GM18502 (cell line): ENCODE measurements at regions not wholly inside any gene's neighbourhood (a gene's known extent, or its start where the extent isn't known, plus 50 kb on each side); places are given as distances from the start of the nearest gene placed in this dataset.

Experiments
- ATAC-seq: cut with Tn5 transposase; IDR thresholded peaks from one replicate; pipeline ENCODE4 v1.9.1; 2021; ENCODE audit warnings: mild to moderate bottlenecking; ENCODE audit not compliant: unreplicated experiment, poor library complexity

DNA sequence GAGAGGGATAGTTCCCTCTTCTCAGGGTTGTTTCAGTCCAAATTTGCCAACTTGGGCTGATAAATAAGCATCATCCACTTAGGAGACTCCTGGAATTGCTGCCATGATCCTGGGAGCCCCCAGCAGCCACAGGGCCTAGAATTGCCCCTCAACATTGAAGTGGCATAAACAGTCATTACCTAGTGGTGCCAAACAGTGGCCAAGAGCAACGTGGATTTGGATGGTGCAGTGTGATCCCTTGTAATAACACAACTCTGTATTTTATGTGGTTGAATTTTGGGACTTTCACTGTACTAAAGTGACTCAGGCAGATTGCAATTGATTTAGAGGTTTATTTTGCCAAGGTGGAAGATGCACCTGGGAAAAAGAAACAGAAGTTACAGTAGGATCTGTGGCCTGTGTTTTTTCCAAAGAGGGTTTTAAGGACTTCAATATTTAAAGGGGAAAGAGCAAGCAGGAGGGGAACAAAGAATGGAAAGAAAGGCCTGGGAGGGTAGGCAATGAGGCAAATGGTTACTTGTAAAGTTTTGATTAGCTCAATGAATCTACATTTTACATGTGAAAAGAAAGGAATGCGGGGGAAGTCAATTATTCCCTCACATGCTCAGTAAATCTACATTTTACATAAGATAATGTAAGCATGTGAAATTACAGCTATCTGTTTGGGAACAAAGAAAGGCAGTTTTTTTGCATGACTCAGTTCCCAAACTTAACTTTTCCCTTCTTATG, 168.0 kb upstream of the NOX3 start:
- ATAC-seq, result no peak

GRCh38 chr6:155614606-155615005, 159.0 kb upstream of the NOX3 start:
- ATAC-seq, result no peak

DNA sequence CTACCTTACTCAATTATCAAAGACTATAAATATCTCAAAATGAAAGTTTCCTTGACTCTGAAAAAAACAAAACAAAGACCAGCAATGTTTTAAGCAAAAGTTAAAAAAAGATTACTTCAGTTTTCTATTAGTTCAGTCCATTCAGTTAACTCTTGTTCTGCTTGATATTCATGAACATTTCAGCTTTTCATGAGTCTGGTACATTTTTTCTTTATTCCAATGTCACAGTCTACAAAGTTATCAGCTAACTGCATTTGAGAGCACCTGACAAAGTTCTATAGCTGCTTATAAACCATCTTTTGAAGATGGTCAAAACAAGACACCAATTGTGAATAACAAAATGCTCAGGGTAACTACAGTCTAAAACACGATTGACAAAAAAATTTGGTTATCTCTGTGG, 156.1 kb upstream of the NOX3 start:
- ATAC-seq, result no peak

GRCh38 chr6:155604991-155605390, 149.4 kb upstream of the NOX3 start:
- ATAC-seq, result no peak

GRCh38 chr6:155599561-155599960, 143.9 kb upstream of the NOX3 start:
- ATAC-seq, result no peak

DNA sequence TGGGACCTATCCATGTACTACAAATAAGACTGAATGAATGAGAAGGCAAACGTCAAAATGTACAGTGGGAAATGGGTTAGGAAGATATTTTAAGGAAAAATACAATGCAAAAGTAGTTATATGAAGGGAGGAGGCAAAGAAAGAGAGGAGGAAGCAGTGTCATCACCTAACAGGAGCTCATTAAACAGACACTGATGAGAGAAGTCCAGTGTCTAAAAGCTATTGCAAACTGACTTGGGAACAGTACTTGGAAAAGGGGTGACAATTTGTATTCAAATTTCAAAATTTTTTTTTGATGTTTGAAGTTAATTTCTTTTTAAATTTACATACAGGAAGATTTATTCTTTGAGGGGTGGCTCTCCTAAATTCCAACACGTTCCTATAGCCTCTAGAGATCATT, 143.5 kb upstream of the NOX3 start:
- no peak for ATAC-seq

DNA sequence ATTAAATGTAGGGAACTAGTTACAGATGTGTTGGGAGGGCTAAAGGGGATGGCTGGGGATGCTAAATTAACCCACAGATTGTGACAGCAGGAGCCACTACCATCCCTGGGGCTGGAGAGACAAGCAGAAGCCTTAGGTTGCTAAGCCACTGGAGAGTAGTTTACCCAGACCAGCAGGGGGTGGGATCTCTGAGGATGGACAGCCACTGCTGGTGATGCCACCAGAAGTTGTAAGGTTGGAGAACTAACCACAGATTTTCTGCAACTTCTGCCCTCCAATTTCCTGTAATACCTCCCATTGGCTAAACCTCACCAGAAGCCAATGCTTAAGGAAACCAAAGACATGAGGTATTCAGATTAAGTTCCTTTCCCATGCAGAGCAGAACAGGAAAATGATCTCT, 139.6 kb upstream of the NOX3 start:
- no peak for ATAC-seq

DNA sequence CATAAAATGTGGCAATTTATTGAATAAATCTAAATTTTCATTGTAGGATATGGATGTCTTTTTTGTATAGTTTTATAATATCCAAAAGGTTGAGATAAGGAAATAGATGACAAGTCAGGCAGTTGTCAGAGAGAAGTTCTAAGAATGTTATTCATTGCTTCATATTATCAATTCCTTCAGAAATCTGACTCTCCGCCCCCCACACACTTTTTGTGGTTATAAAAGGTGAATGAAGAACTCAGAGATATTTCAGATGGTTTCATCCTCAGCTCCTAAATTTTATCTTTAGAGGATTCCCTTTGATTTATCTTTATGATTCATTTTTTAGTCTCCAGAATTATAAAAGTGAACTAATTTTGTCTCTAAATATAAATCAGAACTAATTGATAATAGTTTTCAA, 136.1 kb upstream of the NOX3 start:
- ATAC-seq, result no peak

DNA sequence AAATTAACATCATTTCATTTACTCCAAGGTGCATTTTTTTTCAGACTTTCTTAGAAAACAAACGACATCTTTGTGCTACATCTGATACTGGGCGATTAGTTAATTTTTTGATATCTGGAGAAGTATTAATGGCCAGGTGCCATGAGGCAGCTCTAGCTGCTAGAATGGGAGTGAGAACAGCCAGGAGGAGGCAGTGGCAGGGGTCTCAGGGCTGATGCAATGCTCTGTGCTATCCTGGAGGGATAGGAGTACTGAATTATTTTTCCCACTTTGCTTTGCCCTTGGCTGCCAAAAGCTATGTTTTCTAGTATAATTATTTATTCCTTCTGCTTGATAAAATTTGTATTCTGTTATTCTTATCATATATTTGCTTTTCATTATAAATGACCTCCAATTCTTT, 133.6 kb upstream of the NOX3 start:
- ATAC-seq, result no peak

DNA sequence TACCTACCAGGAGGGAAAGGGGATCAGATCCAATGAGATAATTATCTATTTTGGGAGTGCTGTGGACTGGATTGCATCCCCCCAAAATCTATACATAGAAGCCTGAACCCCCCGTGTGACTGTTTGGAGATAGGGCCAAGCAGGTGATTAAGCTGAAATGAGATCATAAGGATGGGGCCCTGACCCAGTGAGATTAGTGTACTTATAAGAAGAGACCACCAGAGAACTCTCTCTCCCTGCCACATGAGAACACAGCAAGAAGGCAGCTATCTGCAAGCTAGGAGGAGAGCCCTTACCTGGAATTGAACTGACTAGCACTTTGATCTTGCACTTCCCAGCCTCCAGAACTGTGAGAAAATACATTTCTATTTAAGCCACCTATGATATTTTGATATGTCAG, 132.2 kb upstream of the NOX3 start:
- no peak for ATAC-seq

- ATAC-seq, result no peak
Measured at GRCh38 chr6:155586090-155586489, 130.5 kb upstream of the NOX3 start.

DNA sequence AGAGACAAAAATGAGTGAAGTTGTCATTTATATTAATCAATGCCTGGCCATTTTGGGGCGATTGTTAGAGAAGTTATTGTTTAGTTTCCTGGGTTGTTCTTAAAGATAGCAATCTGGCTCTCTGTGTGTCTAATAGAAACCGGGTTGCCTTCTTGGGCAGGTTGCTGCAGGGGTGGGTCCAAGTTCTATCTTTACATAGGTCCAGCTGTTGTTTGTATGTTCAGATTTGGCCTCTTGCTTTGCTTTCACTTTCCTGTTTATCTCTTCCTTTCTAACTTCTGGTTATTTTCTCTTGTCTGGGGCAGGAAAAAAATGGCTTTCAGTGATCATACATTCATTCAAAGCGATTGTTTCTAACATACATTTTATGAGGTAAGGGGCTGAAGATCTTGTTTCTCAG, 128.4 kb upstream of the NOX3 start:
- no peak for ATAC-seq

GRCh38 chr6:155582016-155582991, 126.7 kb upstream of the NOX3 start:
- no peak for ATAC-seq

DNA sequence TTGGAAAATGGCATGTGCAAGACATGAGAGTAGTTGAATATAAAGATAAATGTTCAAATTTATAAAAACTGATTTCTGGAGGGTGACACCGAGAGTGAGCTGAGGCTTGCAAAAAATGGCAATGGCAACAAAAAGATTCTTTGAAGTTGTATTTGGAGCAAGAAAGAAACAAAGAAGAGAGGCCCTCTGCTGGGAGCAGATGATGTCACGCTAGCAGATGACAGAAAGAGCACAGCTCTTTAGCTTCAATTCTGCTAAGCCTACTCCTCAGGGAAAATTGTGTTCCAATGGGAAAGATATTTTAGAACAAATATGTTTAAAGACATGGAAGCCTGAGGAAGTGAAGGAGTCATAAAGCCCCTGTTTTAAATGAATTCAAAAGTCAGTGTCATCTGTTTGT, 125.3 kb upstream of the NOX3 start:
- ATAC-seq, result no peak

DNA sequence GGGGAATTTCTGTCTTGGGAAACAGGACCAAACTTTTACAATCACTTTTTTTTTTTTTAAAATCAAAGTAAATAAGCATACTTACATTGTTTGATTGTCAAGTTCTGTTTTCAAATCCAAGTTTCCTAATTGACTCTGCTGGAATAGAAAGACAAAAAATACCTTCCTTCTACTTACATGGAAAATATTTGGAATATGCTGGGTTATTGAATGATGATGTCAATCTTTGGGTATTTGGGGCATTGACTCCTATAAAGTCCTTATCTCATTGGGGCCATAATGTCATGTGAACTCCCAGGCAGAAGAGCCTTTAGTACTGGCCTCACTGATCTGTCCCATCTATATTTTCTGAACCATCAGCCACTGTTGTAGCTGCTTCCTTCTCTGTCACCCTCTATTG, 122.6 kb upstream of the NOX3 start:
- no peak for ATAC-seq

DNA sequence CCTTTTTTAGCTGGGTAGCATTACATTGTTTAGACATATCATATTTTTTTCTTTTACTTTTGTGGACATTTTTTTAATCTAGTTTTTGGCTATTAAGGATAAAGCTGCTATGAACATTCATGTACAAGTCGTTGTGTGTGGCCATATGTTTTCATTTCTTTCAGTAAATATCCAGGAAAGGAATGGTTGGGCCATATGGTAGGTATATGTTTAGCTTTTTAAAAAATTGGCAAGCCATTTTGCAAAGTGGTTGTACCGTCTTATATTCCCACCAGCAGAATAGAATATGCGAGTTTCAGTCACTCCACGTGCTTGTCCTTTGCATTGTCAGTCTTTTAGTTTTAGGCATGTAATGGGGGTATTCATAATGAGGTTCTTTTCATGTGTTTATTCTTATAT, 106.3 kb upstream of the NOX3 start:
- no peak for ATAC-seq

DNA sequence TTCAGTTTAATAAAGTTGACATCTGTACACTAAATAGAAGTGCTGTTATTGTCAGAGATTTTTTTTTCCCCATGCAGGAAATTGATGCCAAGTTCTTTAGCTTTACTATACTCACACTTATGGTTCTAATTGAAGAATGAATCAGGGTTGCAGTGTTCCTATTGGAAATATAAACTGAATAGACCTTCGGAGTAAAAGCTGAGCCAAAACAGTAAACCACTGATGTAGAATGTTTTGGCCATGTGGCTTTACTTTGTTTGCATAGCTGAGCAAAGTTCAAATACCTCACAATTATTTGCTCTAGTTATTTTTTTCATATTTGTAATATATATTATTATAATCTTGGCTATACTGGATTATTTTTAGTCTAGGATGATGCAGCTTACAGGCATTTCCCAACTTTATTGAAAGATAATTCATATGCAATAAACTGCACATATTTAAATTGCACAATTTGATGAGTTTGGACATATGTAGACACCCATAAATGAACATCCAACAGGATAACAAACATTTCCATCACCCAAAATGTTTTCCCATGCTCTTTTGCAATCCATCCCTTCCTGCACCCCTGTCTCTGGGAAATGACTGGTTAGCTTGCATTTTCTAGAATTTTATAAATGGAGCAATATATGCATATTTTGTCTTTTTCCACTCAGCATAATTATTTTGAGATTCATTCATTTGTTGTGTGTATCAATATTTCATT, 105.8 kb upstream of the NOX3 start:
- ATAC-seq, result no peak

DNA sequence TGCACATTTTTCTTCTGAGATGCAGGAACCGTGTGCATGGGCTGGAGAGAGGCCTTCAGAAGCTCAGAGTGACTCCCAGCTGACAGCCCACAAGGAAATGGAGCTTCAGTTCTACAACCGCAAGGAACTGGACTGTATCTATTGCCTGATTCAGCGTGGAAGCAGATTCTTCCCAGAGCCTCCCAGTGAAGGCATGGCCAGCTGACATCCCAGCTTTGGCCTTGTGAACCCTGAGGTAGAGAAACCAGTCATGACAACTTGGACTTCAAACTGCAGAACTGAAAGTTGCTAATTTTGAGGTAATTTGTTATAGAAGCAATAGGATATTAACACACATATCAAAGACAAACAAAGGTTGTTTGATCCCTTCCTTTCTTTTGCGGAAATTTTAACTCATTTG, 94.3 kb upstream of the NOX3 start:
- no peak for ATAC-seq

DNA sequence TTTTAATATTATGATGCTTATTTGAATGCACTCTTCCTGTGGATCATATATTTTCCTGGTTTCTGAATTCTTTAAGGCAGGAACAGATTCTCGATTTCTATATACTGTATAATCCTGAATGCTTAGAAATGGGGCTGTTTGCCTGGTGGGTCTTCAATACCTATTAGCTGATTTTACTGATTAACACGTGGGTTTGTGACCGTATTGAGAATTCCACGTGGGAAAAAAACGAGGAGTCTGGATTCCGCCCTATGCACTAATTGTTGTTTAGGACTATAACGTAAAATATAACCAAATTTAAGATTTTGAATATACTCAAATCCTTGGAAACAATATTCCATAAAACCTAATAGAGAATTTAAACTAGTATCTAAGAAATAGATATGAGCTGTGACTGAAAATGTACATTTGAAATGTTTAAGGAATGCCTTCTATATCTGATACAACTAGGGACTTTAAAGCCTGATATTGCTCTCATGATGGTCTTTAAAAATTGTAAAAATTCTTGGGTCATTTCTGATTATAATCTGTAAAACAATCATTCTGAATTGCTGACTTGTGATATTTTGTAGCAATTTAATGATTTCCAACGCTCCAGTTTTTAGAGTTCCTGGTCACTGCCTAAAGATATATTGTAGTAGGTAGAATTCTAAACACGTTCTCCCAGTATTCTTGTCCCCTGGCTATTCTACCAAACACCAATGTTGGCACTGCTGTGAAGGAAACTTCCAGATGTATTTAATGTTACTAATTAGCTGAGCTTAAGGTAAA, 93.6 kb upstream of the NOX3 start:
- ATAC-seq, result no peak

DNA sequence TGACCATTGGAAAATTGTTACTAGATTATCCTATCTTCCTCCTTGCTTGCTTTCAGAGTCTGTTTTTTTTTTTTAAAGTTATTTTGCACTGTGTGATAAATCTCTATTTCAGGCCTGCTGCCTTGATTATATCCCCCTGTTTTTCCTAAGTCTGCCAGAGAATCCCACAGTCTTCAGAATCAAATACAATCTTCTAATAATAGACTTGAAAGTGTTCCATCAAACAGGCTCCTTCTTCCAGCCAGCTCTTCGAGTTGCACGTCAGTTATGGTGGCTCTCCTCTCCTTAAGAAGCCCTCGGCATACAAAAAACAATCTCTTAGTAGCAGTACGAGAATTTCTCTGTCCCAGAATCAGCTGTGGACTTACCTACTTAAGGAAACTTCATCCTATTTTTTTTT, 92.9 kb upstream of the NOX3 start:
- no peak for ATAC-seq
